Smooth muscle cell of the brain vasculature (primary cell): ENCODE measurements at regions not wholly inside any gene's neighbourhood (a gene's known extent, or its start where the extent isn't known, plus 50 kb on each side); places are given as distances from the start of the nearest gene placed in this dataset.
"Not testable (repeated sequence)": the region's sequence is repeated elsewhere in the genome, so short reads cannot be mapped to it uniquely, and the experiment has no call there.

Experiments used
- DNase-seq: peaks from one replicate; pipeline ENCODE4 v3.0.0-alpha.2; 2012; ENCODE audit warnings: low read depth, low spot score

GRCh38 chr1:188986745-188987417 lies 1490.8 kb downstream of the BRINP3 start:
- no peak for DNase-seq

DNA sequence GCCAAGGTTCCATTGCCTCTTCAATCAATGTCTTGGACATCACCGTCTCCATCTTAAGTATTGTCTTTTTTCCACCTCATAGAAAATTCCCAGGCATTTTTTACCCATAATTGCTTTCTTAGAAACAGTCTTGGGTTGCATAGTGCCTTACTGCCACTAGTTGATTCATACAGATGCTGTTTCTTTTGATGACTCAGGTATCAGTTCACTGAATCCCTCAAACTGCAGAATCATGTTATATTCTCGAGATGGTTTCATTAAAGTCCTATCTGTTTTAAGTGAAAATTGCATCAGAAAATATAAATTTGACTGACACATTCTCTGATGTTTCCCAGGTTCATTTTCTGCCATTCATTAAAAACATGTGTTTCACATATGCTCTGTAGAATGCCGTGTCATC lies 1489.1 kb downstream of the BRINP3 start:
- DNase-seq = no peak

GRCh38 chr1:188991221-188991930 lies 1486.3 kb downstream of the BRINP3 start:
- DNase-seq = no peak

GRCh38 chr1:189007824-189008223 lies 1469.8 kb downstream of the BRINP3 start:
- no peak for DNase-seq

GRCh38 chr1:189021577-189021976 lies 1456.1 kb downstream of the BRINP3 start:
- DNase-seq = no peak

GRCh38 chr1:189022015-189022414 lies 1455.6 kb downstream of the BRINP3 start:
- DNase-seq = no peak

DNA sequence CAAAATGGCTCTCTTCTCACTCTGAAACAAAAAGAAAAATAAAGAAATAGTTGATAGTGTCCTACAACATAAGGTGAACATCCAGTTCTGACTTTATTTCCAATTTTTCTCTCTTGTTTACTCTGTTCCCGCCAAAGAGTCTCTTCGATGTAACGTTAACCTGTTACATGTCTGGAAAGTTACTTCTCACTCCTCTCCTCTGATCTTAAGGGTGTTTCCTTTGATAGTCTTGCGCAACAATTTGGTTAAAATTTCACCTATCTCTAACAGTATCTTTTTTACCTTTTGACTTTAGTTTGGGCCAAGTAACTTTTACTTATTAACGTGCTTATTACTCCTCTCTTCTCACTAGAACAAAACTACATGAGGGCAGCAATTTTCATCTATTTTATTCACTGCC lies 1450.2 kb downstream of the BRINP3 start:
- no peak for DNase-seq

- DNase-seq = no peak
Measured at GRCh38 chr1:189033169-189033568, 1444.5 kb downstream of the BRINP3 start.

DNA sequence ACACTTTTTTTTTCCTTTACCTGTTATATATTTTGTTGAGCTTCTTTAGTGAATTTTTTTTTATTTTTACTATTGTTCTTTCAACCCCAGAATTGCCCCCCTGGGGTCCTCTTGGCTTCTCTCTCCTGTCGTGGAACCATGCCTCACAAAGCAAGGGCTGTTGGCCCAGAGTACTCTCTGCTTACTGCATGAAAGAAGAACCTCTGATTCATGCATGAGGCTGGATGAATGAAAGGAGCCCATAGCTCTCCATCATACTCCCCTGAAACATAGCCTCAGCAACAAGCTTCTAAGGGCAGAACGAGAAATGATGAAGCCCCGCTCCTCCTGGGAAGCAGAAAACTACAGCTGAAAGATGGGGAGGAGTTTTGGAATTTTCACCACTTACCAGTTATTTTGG lies 1441.0 kb downstream of the BRINP3 start:
- DNase-seq = no peak

DNA sequence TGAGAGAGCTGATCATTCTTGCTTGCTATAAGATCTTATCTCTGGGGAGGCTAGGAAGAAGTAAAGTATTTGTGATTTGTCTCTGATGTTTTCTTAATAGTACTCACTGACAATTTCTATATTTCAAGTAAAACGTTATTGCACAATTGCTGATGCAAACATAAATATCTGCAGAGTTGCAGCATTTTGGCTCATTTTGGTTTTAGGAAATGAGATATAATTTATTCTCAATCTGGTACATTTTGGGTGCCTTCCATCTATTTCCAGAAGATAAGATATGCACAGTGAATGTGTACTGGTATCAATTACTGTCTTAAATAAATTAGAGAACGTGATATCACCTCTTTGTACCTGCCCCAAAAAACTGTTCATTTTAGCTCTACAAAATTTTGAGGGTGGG lies 1431.5 kb downstream of the BRINP3 start:
- DNase-seq = no peak

DNA sequence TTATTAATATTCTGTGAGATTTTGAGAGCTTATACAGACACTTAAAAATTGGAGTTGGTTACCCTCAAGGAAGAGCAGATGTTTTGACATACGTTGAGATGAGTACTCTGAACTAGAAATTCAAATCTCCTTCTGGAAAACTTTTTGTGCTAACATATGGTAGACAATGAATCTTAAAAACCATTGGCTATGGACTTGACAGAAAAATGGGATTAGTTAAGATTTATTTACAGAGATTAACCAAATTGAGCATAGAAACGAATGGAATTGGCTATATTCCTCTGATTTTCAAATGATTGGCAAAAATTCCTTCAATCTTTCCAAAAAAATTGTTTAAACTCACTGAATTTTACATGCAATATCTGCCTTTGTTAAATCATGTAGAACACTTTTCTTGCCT lies 1392.9 kb downstream of the BRINP3 start:
- DNase-seq = no peak

DNA sequence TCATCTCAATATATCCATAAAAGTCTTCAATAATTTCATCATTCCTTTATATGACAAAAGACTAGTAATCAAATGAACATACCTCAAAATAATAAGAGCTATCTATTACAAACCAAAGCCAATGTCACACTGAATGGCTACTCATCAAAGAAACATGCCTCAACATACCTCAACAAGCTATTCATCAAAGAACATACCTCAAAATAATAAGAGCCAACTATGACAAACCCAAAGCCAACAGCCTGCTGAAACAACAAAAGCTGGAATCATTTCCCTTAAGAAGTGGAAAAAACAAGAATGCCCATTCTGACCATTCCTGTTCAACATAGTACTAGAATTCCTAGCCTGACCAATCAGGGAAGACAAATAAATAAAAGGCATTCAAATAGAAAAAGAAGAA lies 1373.7 kb downstream of the BRINP3 start:
- no peak for DNase-seq

- DNase-seq = no peak
Measured at GRCh38 chr1:189117072-189117770, 1360.4 kb downstream of the BRINP3 start.

- DNase-seq = no peak
Measured at GRCh38 chr1:189121941-189122340, 1355.7 kb downstream of the BRINP3 start.

GRCh38 chr1:189125694-189126093 lies 1352.0 kb downstream of the BRINP3 start:
- DNase-seq = no peak

DNA sequence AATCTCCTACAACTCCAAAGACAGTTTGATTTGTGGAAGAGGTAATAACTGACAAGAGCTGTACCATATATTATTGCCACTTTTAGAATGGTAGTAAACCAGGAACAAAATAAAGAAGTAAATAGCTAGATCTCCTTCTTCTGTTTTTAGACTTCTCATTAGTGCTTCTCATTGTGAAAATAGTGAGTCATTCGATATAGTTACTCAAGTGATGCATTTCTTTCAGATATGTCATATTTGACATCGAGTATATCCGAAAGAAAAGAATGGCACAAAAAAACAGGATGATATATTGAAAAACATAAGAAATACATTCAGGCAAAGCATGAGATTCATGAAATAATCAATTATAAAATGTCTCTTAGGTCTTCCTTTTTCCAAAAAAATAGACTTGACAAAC lies 1346.1 kb downstream of the BRINP3 start:
- DNase-seq = no peak

GRCh38 chr1:189139748-189140147 lies 1337.9 kb downstream of the BRINP3 start:
- not testable (repeated sequence) for DNase-seq

- DNase-seq = no peak
Measured at GRCh38 chr1:189141056-189141455, 1336.6 kb downstream of the BRINP3 start.

DNA sequence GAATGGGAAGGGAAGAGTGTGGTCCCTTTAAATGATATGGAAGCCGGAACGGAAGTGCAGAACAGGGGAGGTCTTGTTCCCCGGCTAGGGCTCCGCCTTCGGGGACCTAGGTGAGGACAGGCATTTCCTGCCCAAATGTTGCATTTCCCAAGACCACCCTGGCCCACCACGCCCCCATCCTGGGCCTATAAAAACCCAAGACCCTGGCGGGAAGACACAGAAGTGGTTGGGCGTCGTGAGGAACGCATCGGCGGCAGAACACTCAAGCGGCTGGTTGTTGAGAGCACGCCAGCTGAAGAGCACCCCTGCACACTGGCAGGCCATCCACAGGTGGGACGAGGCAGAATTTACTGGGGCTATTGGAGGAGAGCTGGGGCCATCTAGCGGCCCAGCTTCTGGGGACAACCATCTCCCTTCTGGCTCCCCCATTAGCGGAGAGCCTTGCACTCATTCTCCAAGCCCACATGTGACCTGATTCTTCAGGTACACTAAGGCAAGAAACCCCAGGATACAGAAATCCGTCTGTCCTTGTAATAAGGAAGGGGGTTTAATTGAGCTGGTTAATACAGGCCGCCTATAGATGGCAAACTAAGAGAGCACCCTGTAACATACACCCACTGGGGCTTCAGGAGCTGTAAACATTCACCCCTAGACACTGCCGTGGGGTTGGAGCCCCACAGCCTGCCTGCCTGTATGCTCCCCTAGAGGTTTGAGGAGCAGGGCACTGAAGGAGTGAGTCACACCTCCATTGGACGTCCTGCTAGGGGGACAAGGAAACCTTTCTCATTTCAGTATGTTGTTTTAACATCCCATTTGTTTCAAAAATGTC lies 1327.9 kb downstream of the BRINP3 start:
- no peak for DNase-seq

GRCh38 chr1:189150624-189151023 lies 1327.0 kb downstream of the BRINP3 start:
- no peak for DNase-seq

DNA sequence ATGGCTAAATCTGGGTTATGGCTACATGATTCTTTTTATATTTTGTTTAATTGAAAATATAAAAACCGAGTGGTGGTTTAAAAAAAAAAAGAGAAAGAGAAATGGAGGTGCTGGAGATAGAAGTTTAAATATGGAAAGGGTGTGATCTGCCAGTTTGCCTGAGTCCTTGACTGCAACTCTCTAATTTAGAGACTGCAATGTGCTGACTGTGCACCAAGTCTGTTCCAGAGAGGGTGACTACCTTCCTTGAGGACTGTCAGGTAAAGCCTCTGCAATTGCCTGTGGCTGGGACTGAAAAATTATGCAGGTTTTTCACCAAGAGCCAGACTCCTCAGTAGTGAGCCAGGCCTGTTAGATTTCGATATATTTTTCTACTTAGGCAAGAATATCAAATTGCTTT lies 1326.3 kb downstream of the BRINP3 start:
- DNase-seq = no peak

DNA sequence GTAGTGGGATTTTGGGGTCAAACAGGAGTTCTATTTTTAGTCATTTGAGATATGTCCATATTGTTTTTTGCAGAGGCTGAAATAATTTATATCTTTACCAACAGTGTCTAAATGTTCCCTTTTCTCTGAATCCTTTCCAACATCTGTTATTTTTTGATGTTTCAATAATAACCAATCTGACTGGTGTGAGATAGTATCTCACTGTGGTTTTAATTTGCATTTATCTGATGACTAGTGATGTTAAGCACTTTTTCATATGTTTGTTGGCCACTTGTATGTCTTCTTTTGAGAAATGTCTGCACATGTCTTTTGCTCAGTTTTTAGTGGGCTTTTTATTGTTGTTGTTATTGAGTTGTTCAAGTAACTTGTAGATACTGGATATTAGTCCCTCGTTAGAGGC lies 1325.0 kb downstream of the BRINP3 start:
- DNase-seq = no peak
